Loucy (cell line): ENCODE measurements at regions not wholly inside any gene's neighbourhood (a gene's known extent, or its start where the extent isn't known, plus 50 kb on each side); places are given as distances from the start of the nearest gene placed in this dataset.

Experiments
- EZH2phosphoT487 ChIP-seq: fragments of 200-600 bp; IDR thresholded peaks from 2 replicates; pipeline ENCODE4 v1.6.1; 2018; ENCODE audit warnings: antibody characterized with exemption, mild to moderate bottlenecking, moderate library complexity, borderline replicate concordance
- TF ChIP-seq, protein P1 (sequence below): fragments of 200-600 bp; sonication (generic); conservative IDR thresholded peaks from 2 replicates; pipeline ENCODE4 v1.5.1; 2014; ENCODE audit warnings: mild to moderate bottlenecking, antibody characterized with exemption, low read length

DNA sequence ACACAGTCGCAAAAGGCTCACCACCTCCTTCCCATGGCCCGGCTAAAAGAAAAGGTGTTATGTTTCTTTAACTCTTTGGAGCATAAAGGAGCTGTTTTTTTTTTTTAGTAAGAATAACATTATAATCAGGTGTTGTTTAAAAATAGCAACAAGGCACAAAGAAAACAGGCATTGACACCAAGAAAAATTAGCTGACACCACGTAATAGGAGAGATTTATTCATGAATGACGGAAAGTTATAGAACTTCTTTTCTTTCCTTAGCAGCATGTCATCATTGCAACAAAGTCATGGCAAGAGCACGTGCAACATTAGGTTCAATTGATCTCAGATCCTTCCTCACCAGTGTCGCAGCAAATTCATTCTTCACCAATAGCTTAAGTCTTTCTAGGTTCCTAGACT, 302.9 kb upstream of the ZFP42 start:
- TF ChIP-seq, protein P1, sequence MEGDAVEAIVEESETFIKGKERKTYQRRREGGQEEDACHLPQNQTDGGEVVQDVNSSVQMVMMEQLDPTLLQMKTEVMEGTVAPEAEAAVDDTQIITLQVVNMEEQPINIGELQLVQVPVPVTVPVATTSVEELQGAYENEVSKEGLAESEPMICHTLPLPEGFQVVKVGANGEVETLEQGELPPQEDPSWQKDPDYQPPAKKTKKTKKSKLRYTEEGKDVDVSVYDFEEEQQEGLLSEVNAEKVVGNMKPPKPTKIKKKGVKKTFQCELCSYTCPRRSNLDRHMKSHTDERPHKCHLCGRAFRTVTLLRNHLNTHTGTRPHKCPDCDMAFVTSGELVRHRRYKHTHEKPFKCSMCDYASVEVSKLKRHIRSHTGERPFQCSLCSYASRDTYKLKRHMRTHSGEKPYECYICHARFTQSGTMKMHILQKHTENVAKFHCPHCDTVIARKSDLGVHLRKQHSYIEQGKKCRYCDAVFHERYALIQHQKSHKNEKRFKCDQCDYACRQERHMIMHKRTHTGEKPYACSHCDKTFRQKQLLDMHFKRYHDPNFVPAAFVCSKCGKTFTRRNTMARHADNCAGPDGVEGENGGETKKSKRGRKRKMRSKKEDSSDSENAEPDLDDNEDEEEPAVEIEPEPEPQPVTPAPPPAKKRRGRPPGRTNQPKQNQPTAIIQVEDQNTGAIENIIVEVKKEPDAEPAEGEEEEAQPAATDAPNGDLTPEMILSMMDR, result no peak
- TF ChIP-seq EZH2phosphoT487, result no peak
